ENCODE measurements at regions not wholly inside any gene's neighbourhood (a gene's known extent, or its start where the extent isn't known, plus 50 kb on each side); places are given as distances from the start of the nearest gene placed in this dataset.
A peak's percentile ranks its signal among the peaks of the same experiment; 100 is the strongest.

GRCh38 chr4:152099981-152100378 is 339.2 kb upstream of the GATB start:
- Histone ChIP-seq H3K36me3 (no peaks in the 10 kb centered on the region), H3K9me3 (replicated peaks in 1 of 11) (peaks cover 0 to 17% (median 5%) of the 10 kb centered on the region in 11 experiments; a peak in 7 of 22 replicates), H3K4me1 (peaks cover 71 to 100% (median 98%) of the 10 kb centered on the region in 10 experiments), H3K27me3 (no peaks in the 10 kb centered on the region), H3K4me3 (peak overlapping the region in 2 of 10 experiments; percentile 3 to 39; a peak in 1 of 20 replicates), H3K9ac (peak overlapping the region in 1 of 11 experiments; percentile 1; a peak in 1 of 22 replicates), H3K4me2 (peak overlapping the region; percentile 72 to 91 (median 81)), H4K20me1 (no peaks in the 10 kb centered on the region), H3K27ac (peak overlapping the region in 9 of 11 experiments; percentile 11 to 58 (median 33); a peak in 13 of 22 replicates)
- TF ChIP-seq Cebpa-rat (IDR thresholded peaks at IDR 0.05), result no peak

DNA sequence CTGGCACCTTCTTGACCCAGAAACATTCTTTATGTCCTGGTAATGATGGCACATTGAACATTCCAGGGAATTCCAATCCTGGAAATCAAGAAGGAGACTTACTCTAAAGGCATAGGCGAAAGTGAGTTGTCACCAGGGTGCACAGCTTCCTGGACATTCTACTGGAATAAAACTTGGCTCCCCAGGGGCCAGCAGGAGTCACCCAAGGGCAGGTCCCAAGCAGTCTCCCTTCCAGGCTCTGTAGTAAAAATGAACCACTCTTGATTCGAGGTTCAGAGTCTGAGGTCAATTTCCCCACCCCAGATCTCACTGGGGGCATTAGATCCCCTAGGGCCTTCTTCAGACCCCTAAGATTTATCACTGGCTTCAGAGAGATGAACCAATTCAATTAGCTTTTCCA is 338.7 kb upstream of the GATB start:
- Histone ChIP-seq H3K27me3 (no peaks in the 10 kb centered on the region), H4K20me1 (no peaks in the 10 kb centered on the region), H3K4me2 (peak overlapping the region; percentile 72 to 91 (median 81)), H3K36me3 (no peaks in the 10 kb centered on the region), H3K4me1 (peaks cover 68 to 100% (median 98%) of the 10 kb centered on the region in 10 experiments), H3K27ac (peak overlapping the region in 8 of 11 experiments; percentile 9 to 58 (median 30); a peak in 11 of 22 replicates), H3K9ac (no peak overlapping the region), H3K4me3 (no peak overlapping the region), H3K9me3 (replicated peaks in 1 of 11) (peaks cover 0 to 17% (median 5%) of the 10 kb centered on the region in 11 experiments; a peak in 10 of 22 replicates)
- TF ChIP-seq Cebpa-rat (IDR thresholded peaks at IDR 0.05), result no peak

- Histone ChIP-seq H3K4me3 (no peak overlapping the region), H3K4me1 (peaks cover 63 to 100% (median 96%) of the 10 kb centered on the region in 10 experiments), H3K9me3 (replicated peaks in 1 of 11) (peaks cover 0 to 17% (median 8%) of the 10 kb centered on the region in 11 experiments; a peak in 17 of 22 replicates), H3K9ac (no peak overlapping the region; a peak in 1 of 22 replicates), H3K36me3 (no peaks in the 10 kb centered on the region), H4K20me1 (no peaks in the 10 kb centered on the region), H3K27me3 (no peaks in the 10 kb centered on the region), H3K4me2 (peak overlapping the region; percentile 72 to 91 (median 81)), H3K27ac (peak overlapping the region in 5 of 11 experiments; percentile 9 to 58 (median 33); a peak in 8 of 22 replicates)
- TF ChIP-seq Cebpa-rat (IDR thresholded peaks at IDR 0.05), result no peak
Observed at GRCh38 chr4:152099061-152099425, 338.2 kb upstream of the GATB start.

DNA sequence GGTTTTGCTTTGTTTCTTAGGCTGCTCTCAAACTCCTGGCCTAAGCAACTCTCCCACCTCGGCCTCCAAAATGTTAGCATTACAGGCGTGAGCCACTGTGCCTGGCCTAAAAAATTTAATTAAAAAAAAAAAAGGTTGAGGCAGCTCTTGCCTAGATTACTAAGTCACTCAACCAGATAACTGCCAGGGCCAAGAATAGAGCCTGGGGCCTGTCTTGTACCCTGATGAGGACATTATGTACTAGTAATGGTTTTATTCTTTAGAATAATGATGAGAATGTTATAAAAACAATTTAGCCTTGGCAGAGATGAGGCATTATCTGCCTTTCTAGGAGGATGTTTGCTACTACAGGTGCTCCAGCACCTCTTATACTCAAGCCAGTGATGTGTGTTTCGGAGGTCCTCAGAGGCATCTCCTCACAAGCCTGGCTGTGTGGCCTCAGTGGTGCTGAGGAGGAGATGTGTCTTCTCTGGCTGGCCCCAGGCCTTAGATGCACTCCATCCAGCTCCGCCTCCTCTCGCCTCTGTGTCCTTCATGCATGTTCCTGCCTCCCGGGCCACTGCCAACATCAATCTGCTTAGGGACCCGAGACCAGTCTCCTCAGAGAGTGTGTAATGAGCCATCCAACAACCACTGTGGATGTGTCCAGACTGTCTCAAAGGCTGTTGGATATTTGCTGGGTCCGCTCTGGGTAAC is 337.7 kb upstream of the GATB start:
- H3K4me2 ChIP-seq, result peak overlapping the region; percentile 72 to 91 (median 81)

DNA sequence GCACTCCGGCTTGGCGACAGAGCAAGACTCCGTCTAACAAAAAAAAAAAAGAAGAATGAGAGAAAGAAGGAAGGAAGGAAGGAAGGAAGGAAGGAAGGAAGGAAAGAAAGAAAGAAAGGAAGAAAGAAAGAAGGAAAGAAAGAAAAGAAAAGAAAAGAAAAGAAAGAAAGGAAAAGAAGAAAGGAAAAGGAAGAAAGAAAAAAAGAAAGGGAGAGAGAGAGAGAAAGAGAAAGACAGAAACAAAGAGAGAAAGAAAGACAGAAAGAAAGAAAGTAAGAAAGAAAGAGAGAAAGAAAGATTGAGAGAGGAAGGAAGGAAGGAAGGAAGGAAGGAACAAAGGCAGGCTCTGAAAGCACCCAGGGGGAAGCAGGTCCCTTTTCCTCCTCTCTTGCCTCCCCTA is 336.6 kb upstream of the GATB start:
- H3K4me3 ChIP-seq, result no peak overlapping the region
- H3K9ac ChIP-seq, result no peak overlapping the region
- H3K36me3 ChIP-seq, result no peaks in the 10 kb centered on the region; a peak in 1 of 22 replicates
- peaks cover 0 to 32% (median 18%) of the 10 kb centered on the region in 11 experiments; a peak in 18 of 22 replicates for H3K9me3 ChIP-seq (replicated peaks in 1 of 11)
- peak overlapping the region in 10 of 11 experiments; percentile 1 to 86 (median 74); a peak in 14 of 22 replicates for H3K4me2 ChIP-seq
- H3K27ac ChIP-seq, result 0 out of 22 replicates have a peak overlapping the region, but pooled peaks of 1 of the 11 experiments have one; percentile 10
- H3K27me3 ChIP-seq, result no peaks in the 10 kb centered on the region
- H3K4me1 ChIP-seq, result peaks cover 55 to 98% (median 89%) of the 10 kb centered on the region in 10 experiments
- no peak for TF ChIP-seq Cebpa-rat (IDR thresholded peaks at IDR 0.05)
- no peaks in the 10 kb centered on the region for H4K20me1 ChIP-seq

More for the DNA sequence above, 337.7 kb upstream of the GATB start:
- peaks cover 62 to 100% (median 96%) of the 10 kb centered on the region in 10 experiments for H3K4me1 ChIP-seq
- H3K36me3 ChIP-seq, result no peaks in the 10 kb centered on the region
- no peak overlapping the region for H3K4me3 ChIP-seq
- no peaks in the 10 kb centered on the region for H4K20me1 ChIP-seq
- no peaks in the 10 kb centered on the region for H3K27me3 ChIP-seq
- H3K9ac ChIP-seq, result no peak overlapping the region; a peak in 1 of 22 replicates
- peaks cover 0 to 21% (median 11%) of the 10 kb centered on the region in 11 experiments; a peak in 18 of 22 replicates for H3K9me3 ChIP-seq (replicated peaks in 1 of 11)
- no peak for TF ChIP-seq Cebpa-rat (IDR thresholded peaks at IDR 0.05)
- peak overlapping the region in 4 of 11 experiments; percentile 26 to 58 (median 35); a peak in 6 of 22 replicates for H3K27ac ChIP-seq

DNA sequence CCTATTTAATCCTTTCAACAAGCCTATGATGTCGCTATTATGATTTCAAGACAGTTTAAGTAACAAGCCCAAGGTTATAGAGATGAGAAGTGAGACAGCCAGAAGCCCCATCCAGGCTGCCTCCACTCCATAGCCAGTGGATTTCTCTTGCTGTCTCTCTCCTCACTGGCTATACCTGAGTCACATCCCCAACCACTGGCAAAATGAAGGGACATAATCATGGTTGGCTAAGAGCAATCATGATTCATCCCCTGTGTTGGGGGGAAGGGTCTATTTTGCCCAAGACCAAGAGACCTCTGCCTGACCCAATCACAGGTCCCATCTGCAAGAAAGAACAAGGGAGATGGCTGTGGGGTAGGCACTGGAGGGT is 334.9 kb upstream of the GATB start:
- no peak for TF ChIP-seq Cebpa-rat (IDR thresholded peaks at IDR 0.05)
- H3K4me1 ChIP-seq, result peaks cover 55 to 98% (median 89%) of the 10 kb centered on the region in 10 experiments
- H3K9me3 ChIP-seq (replicated peaks in 1 of 11), result peaks cover 0 to 32% (median 18%) of the 10 kb centered on the region in 11 experiments; a peak in 18 of 22 replicates

DNA sequence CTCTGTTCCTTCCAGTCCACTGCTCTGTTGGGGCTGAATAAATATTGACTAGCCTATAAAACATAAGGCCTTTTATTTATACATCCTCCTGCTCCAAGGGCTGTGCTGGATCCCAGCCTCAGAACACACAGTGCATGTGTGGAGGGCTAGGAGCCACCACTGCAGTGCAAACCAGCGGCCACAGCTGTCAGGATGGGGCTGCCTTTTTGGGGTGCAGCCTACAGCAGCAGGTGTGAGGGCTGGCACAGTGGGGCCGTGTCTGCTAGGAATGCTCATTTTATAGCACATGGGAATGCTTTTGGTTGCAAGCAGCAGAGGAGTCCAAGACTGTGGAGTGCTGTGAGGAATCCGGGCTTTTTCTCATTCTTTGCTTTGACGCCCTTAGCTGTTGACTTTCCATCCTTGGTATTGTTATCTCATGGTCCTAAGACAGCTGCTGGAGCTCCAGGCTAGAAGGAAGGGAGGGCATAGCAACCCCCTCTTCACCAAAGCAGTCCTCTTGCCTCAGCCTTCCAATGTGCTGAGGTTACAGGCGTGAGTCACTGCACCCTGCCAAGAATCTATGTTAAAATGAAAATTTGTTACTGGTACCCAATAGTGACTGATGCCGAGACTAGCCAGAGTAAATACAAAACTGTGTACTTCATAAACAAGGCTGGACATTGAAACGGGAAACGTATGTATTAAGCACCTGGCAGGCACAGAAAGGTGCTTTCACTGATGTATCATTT is 334.3 kb upstream of the GATB start:
- Histone ChIP-seq H4K20me1 (no peaks in the 10 kb centered on the region), H3K9ac (no peak overlapping the region), H3K4me1 (peaks cover 55 to 98% (median 89%) of the 10 kb centered on the region in 10 experiments), H3K9me3 (replicated peaks in 1 of 11) (peaks cover 0 to 27% (median 18%) of the 10 kb centered on the region in 11 experiments; a peak in 17 of 22 replicates), H3K27me3 (no peaks in the 10 kb centered on the region), H3K4me3 (no peak overlapping the region), H3K4me2 (peak overlapping the region in 10 of 11 experiments; percentile 11 to 53 (median 35); a peak in 15 of 22 replicates), H3K27ac (no peak overlapping the region), H3K36me3 (no peaks in the 10 kb centered on the region; a peak in 1 of 22 replicates)
- no peak for TF ChIP-seq Cebpa-rat (IDR thresholded peaks at IDR 0.05)

More for the DNA sequence above, 334.9 kb upstream of the GATB start:
- Histone ChIP-seq H3K4me2 (peak overlapping the region in 10 of 11 experiments; percentile 11 to 53 (median 33); a peak in 14 of 22 replicates), H3K27me3 (no peaks in the 10 kb centered on the region), H3K36me3 (no peaks in the 10 kb centered on the region; a peak in 1 of 22 replicates), H3K4me3 (no peak overlapping the region), H3K27ac (peak overlapping the region in 2 of 11 experiments; percentile 10 to 28; a peak in 1 of 22 replicates), H3K9ac (no peak overlapping the region), H4K20me1 (no peaks in the 10 kb centered on the region)

- no peaks in the 10 kb centered on the region for H4K20me1 ChIP-seq
- TF ChIP-seq Cebpa-rat (IDR thresholded peaks at IDR 0.05), result no peak
- H3K27me3 ChIP-seq, result no peaks in the 10 kb centered on the region
- no peak overlapping the region for H3K4me3 ChIP-seq
- peaks cover 51 to 95% (median 70%) of the 10 kb centered on the region in 10 experiments for H3K4me1 ChIP-seq
- peak overlapping the region; percentile 29 to 81 (median 79); a peak in 20 of 22 replicates for H3K27ac ChIP-seq
- H3K36me3 ChIP-seq, result no peaks in the 10 kb centered on the region; a peak in 2 of 22 replicates
- peak overlapping the region in 4 of 11 experiments; percentile 38 to 62 (median 50); a peak in 6 of 22 replicates for H3K9ac ChIP-seq
- H3K9me3 ChIP-seq (replicated peaks in 1 of 11), result peaks cover 11 to 32% (median 23%) of the 10 kb centered on the region in 11 experiments; a peak in 20 of 22 replicates
- H3K4me2 ChIP-seq, result peak overlapping the region; percentile 49 to 81 (median 73); a peak in 21 of 22 replicates
Observed at GRCh38 chr4:152091405-152091804, 330.6 kb upstream of the GATB start.
